HFF-Myc (cell line): ENCODE measurements at regions not wholly inside any gene's neighbourhood (a gene's known extent, or its start where the extent isn't known, plus 50 kb on each side); places are given as distances from the start of the nearest gene placed in this dataset.
"Not testable (repeated sequence)": the region's sequence is repeated elsewhere in the genome, so short reads cannot be mapped to it uniquely, and the experiment has no call there.

Experiments
- DNase-seq: peaks from one replicate; pipeline ENCODE4 v3.0.0-alpha.2; 2011; ENCODE audit warnings: low read depth; ENCODE audit errors: extremely low read depth
- H3K4me3 ChIP-seq: replicated peaks from 2 replicates; pipeline ENCODE4 v1.5.1; 2011; ENCODE audit warnings: low read depth, mild to moderate bottlenecking, control low read depth, low read length
- TF ChIP-seq, protein P1 (sequence below): IDR thresholded peaks from 2 replicates; pipeline ENCODE4 v1.5.1; 2012; ENCODE audit warnings: mild to moderate bottlenecking, low read depth, low read length, control low read depth; ENCODE audit errors: missing control alignments

DNA sequence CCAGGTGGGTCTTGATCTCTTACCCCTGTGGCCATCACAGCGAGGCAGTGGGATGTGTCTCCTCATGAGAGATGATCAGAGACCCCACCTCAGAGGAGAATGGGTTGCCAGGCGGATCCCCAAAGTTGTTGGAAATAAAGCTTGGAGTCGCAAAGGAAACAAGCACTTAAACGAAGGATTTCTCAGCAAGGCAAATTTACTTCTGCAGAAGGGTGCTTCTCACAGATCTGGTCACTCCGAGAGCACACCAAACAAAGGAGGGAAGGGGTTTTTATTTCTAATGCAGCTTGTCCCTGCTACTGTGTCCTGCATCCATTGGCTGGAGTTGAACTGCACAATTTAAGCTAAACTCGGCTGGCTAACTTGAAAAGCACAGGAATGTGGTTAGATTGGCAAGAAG, 466.6 kb upstream of the EYS start:
- no peak for DNase-seq
- TF ChIP-seq, protein P1, sequence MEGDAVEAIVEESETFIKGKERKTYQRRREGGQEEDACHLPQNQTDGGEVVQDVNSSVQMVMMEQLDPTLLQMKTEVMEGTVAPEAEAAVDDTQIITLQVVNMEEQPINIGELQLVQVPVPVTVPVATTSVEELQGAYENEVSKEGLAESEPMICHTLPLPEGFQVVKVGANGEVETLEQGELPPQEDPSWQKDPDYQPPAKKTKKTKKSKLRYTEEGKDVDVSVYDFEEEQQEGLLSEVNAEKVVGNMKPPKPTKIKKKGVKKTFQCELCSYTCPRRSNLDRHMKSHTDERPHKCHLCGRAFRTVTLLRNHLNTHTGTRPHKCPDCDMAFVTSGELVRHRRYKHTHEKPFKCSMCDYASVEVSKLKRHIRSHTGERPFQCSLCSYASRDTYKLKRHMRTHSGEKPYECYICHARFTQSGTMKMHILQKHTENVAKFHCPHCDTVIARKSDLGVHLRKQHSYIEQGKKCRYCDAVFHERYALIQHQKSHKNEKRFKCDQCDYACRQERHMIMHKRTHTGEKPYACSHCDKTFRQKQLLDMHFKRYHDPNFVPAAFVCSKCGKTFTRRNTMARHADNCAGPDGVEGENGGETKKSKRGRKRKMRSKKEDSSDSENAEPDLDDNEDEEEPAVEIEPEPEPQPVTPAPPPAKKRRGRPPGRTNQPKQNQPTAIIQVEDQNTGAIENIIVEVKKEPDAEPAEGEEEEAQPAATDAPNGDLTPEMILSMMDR, result no peak
- no peak overlapping the region for H3K4me3 ChIP-seq

DNA sequence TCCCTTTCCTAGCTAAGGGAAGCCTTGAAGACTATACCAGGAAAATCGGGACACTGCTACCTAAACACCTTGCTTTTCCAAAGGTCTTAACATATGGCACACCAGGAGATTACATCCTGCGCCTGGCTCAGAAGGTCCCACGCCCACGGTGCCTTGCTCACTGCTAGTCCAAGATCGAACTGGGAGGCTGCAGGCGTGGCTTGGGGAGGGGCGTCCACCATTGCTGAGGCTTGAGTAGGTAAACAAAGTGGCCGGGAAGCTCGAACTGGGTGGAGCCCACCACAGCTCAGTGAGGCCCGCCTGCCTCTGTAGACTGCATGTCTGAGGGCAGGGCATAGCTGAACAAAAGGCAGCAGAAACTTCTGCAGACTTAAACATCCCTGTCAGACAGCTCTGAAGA, 459.7 kb upstream of the EYS start:
- not testable (repeated sequence) for DNase-seq, H3K4me3 ChIP-seq

GRCh38 chr6:66161546-66162108, 454.6 kb upstream of the EYS start:
- no peak for DNase-seq
- TF ChIP-seq, protein P1, result no peak
- no peak overlapping the region for H3K4me3 ChIP-seq

DNA sequence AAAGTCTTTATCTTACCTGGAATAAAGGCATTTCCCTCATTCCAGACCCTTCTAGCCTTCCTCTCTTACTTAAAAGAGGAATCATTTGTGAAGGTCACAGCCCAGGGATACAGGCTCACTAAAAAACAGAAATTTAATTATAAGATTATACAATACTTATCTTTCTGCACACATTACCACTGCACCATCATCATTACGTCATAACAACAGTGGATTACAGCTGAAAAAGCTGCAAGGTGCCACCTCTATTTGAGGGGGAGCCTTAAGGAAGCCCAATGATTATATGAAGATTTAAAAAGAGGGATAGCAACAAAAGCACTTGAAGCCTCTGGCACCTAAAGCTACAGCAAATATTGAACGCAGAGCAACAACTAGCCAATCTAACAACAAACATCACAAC, 452.9 kb upstream of the EYS start:
- TF ChIP-seq, protein P1, result no peak
- H3K4me3 ChIP-seq, result no peak overlapping the region
- DNase-seq, result no peak

GRCh38 chr6:66153247-66153646, 446.2 kb upstream of the EYS start:
- H3K4me3 ChIP-seq, result no peak overlapping the region
- TF ChIP-seq, protein P1, result no peak
- DNase-seq, result no peak

DNA sequence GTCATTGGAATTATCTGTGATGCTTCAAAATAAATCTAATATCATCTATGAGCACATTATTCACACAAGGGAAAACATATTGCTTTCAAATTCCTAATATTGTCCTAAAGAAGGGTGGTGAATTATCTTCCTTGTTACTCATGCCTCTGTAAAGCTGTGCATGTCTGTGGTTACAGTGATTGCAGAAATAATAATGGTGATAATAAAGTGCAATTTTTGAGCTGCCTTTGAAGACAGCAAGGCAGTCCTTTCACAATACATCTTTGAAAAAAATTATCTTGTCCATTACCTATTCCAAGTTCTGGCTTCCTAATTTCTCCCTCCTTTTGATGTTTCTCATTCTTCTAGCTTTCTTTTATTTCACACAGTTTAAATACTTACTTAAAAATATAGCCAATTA, 442.1 kb upstream of the EYS start:
- TF ChIP-seq, protein P1, result no peak
- H3K4me3 ChIP-seq, result no peak overlapping the region
- no peak for DNase-seq

GRCh38 chr6:66145867-66146266, 438.8 kb upstream of the EYS start:
- TF ChIP-seq, protein P1, result no peak

More at GRCh38 chr6:66145867-66146266, 438.8 kb upstream of the EYS start:
- no peak overlapping the region for H3K4me3 ChIP-seq
- DNase-seq, result no peak
